K562 (cell line): ENCODE measurements at regions not wholly inside any gene's neighbourhood (a gene's known extent, or its start where the extent isn't known, plus 50 kb on each side); places are given as distances from the start of the nearest gene placed in this dataset.

Experiments
- CEBPB ChIP-seq: fragments of 450-650 bp; IDR thresholded peaks from 2 replicates; pipeline ENCODE4 v1.6.1; 2016; ENCODE audit warnings: missing genetic modification characterization, missing compliant biosample characterization
- DLX4 ChIP-seq: fragments of 250-450 bp; sonication (Bioruptor Pico); IDR thresholded peaks from 2 replicates; pipeline ENCODE4 v1.6.1; 2021; ENCODE audit warnings: mild to moderate bottlenecking
- FOXM1 ChIP-seq, 2 experiments: fragments of 450-650 bp in 1 of 2; sonication (generic) in 1 of 2; formaldehyde crosslinking in 1 of 2; IDR thresholded peaks; 2 replicates each; pipeline versions ENCODE4 v1.6.1 to v1.9.0; 2017 to 2022; ENCODE audit warnings: low read depth in 2 of 2, mild to moderate bottlenecking in 2 of 2, missing genetic modification reagents in 1 of 2, moderate library complexity in 1 of 2
- HDAC6 ChIP-seq: IDR thresholded peaks from 2 replicates; pipeline ENCODE4 v1.6.1; 2012; ENCODE audit warnings: low read depth, mild to moderate bottlenecking, control low read depth, inconsistent platforms, low read length, moderate library complexity
- HDAC8 ChIP-seq: fragments of 450-650 bp; IDR thresholded peaks from 2 replicates; pipeline ENCODE4 v1.6.1; 2016; ENCODE audit warnings: mild to moderate bottlenecking, missing genetic modification characterization, moderate library complexity, missing compliant biosample characterization
- ZNF354B ChIP-seq: fragments of 250-450 bp; sonication (Bioruptor Pico); IDR thresholded peaks from 2 replicates; pipeline ENCODE4 v1.4.0; 2020

GRCh38 chr5:133854554-133854953 lies 113.9 kb downstream of the C5orf15 start:
- TF ChIP-seq HDAC8 (tag) (no peak), DLX4 (no peak), FOXM1 (IDR thresholded peaks at IDR 0.05; ENCODE audit: low read depth) (no peak), FOXM1 (CRISPR knock-in tag; IDR thresholded peaks at IDR 0.05; ENCODE audit: low read depth) (no peak), HDAC6 (no peak), ZNF354B (CRISPR knock-in tag) (no peak), CEBPB (tag) (no peak)
